HCT116 (cell line): ENCODE measurements at regions not wholly inside any gene's neighbourhood (a gene's known extent, or its start where the extent isn't known, plus 50 kb on each side); places are given as distances from the start of the nearest gene placed in this dataset.

Experiments used
- EZH2 ChIP-seq: fragments of 200-600 bp; sonication (generic); IDR thresholded peaks from 2 replicates; pipeline ENCODE4 v1.6.1; 2017; ENCODE audit warnings: antibody characterized with exemption, mixed run types
- POLR2A ChIP-seq: IDR thresholded peaks from 2 replicates; pipeline ENCODE4 v1.7.0; 2011; ENCODE audit warnings: borderline replicate concordance; ENCODE audit not compliant: insufficient read depth, insufficient read length; ENCODE audit errors: extremely low read depth
- YY1 ChIP-seq: IDR thresholded peaks from 2 replicates; pipeline ENCODE4 v1.6.1; 2011; ENCODE audit warnings: low read length, low read depth, moderate library complexity, mild to moderate bottlenecking; ENCODE audit not compliant: insufficient replicate concordance; ENCODE audit errors: extremely low read depth
- TF ChIP-seq, protein P1 (sequence below), 3 experiments: fragments of 200-600 bp in 1 of 3; sonication (generic) in 1 of 3; IDR thresholded peaks in 2 of 3; conservative IDR thresholded peaks in 1 of 3; 2 replicates each; pipeline ENCODE4 v1.5.1; 2012 to 2017; ENCODE audit warnings: low read depth in 2 of 3, low read length in 2 of 3, antibody characterized with exemption in 1 of 3, borderline replicate concordance in 1 of 3, control low read depth in 1 of 3, mild to moderate bottlenecking in 1 of 3, mixed read lengths in 1 of 3, mixed run types in 1 of 3, moderate library complexity in 1 of 3; ENCODE audit not compliant: insufficient read depth in 1 of 3
- TF ChIP-seq, protein P2 (sequence below): IDR thresholded peaks from 2 replicates; pipeline ENCODE4 v1.6.1; 2012

DNA sequence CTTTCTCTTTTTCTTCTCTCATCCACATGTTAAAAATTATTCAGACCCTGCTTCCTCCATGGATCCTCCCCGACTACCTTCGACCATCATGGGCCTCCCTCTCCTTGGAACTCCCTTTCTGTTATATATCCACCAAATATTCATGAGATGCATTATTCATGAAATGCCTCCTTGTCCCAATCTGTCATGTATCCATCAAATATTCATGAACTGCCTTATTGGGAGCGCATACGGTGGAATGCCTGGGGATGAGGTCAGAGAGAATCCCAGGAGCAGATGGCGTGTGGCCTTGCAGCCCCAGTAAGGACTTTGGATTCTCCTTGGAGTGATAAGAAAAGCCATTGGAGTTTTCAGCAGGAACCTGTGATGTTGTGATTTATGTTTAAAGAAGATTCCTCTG is 97.0 kb downstream of the NRN1 start:
- TF ChIP-seq POLR2A: no peak
- TF ChIP-seq, protein P1, sequence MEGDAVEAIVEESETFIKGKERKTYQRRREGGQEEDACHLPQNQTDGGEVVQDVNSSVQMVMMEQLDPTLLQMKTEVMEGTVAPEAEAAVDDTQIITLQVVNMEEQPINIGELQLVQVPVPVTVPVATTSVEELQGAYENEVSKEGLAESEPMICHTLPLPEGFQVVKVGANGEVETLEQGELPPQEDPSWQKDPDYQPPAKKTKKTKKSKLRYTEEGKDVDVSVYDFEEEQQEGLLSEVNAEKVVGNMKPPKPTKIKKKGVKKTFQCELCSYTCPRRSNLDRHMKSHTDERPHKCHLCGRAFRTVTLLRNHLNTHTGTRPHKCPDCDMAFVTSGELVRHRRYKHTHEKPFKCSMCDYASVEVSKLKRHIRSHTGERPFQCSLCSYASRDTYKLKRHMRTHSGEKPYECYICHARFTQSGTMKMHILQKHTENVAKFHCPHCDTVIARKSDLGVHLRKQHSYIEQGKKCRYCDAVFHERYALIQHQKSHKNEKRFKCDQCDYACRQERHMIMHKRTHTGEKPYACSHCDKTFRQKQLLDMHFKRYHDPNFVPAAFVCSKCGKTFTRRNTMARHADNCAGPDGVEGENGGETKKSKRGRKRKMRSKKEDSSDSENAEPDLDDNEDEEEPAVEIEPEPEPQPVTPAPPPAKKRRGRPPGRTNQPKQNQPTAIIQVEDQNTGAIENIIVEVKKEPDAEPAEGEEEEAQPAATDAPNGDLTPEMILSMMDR (IDR thresholded peaks at IDR 0.05 in 2 of 3, conservative IDR thresholded peaks at IDR 0.05 in 1 of 3; ENCODE audit: borderline replicate concordance in 1 of 3, insufficient read depth in 1 of 3, low read depth in 2 of 3, low read length in 2 of 3): no peak
- TF ChIP-seq YY1: no peak
- TF ChIP-seq, protein P2, sequence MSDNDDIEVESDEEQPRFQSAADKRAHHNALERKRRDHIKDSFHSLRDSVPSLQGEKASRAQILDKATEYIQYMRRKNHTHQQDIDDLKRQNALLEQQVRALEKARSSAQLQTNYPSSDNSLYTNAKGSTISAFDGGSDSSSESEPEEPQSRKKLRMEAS: no peak
- TF ChIP-seq EZH2: no peak
